HG03460 (cell line): ENCODE measurements at regions not wholly inside any gene's neighbourhood (a gene's known extent, or its start where the extent isn't known, plus 50 kb on each side); places are given as distances from the start of the nearest gene placed in this dataset.

Source experiments
- ATAC-seq: cut with Tn5 transposase; IDR thresholded peaks from one replicate; pipeline ENCODE4 v1.9.1; 2021; ENCODE audit not compliant: unreplicated experiment

- no peak for ATAC-seq
Observed at GRCh38 chr5:174229514-174230370, 184.2 kb downstream of the NSG2 start.

GRCh38 chr5:174231956-174232487 is 186.5 kb downstream of the NSG2 start:
- ATAC-seq = no peak

- ATAC-seq = no peak
Observed at GRCh38 chr5:174234388-174234787, 188.9 kb downstream of the NSG2 start.

- ATAC-seq = no peak
Observed at GRCh38 chr5:174235221-174236011, 189.9 kb downstream of the NSG2 start.

GRCh38 chr5:174236070-174236469 is 190.6 kb downstream of the NSG2 start:
- no peak for ATAC-seq

GRCh38 chr5:174239718-174240117 is 194.2 kb downstream of the NSG2 start:
- no peak for ATAC-seq

GRCh38 chr5:174242573-174242972 is 197.1 kb downstream of the NSG2 start:
- ATAC-seq = no peak

- ATAC-seq = no peak
Observed at GRCh38 chr5:174243904-174244303, 198.4 kb downstream of the NSG2 start.

GRCh38 chr5:174245516-174246075 is 200.1 kb downstream of the NSG2 start:
- ATAC-seq = no peak

- no peak for ATAC-seq
Observed at GRCh38 chr5:174246743-174247142, 201.2 kb downstream of the NSG2 start.

GRCh38 chr5:174247301-174247700 is 201.8 kb downstream of the NSG2 start:
- ATAC-seq = no peak

- no peak for ATAC-seq
Observed at GRCh38 chr5:174251305-174252000, 205.9 kb downstream of the NSG2 start.

GRCh38 chr5:174252121-174252520 is 206.6 kb downstream of the NSG2 start:
- ATAC-seq = no peak

- ATAC-seq = no peak
Observed at GRCh38 chr5:174259696-174260420, 214.4 kb downstream of the NSG2 start.

GRCh38 chr5:174271316-174271715 is 225.8 kb downstream of the NSG2 start:
- no peak for ATAC-seq

- no peak for ATAC-seq
Observed at GRCh38 chr5:174272671-174273070, 227.2 kb downstream of the NSG2 start.

- ATAC-seq = peak; percentile 92
Observed at GRCh38 chr5:174273325-174273724, 227.8 kb downstream of the NSG2 start.

GRCh38 chr5:174275959-174276358 is 230.5 kb downstream of the NSG2 start:
- no peak for ATAC-seq

- no peak for ATAC-seq
Observed at GRCh38 chr5:174281089-174281760, 235.7 kb downstream of the NSG2 start.

GRCh38 chr5:174281855-174282254 is 236.3 kb downstream of the NSG2 start:
- ATAC-seq = no peak
